AG08396 (cell line): ENCODE measurements at regions not wholly inside any gene's neighbourhood (a gene's known extent, or its start where the extent isn't known, plus 50 kb on each side); places are given as distances from the start of the nearest gene placed in this dataset.
"Not testable (repeated sequence)": the region's sequence is repeated elsewhere in the genome, so short reads cannot be mapped to it uniquely, and the experiment has no call there.

Source experiments
- DNase-seq: peaks from one replicate; pipeline ENCODE4 v3.0.0; 2012; ENCODE audit warnings: low spot score, mixed read lengths

DNA sequence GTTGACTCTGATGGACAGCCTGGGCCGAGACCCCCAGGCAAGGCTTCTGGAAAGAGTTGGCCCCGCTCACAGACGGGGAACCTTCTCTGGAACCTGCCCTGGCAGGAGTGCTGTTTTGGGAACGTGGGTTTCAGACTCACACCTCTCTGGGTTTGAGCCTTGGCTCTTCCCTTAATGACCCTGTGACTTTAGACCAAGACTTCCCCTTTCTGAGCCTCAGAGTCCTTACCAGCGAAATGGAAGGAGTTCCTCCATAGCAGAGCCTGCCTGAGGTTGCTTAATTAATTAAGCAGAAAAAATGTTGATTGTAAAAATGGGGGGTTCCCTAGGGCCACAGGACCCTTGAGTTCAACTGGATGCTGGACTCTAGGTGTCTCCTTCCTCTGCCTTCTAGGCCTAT is 408.2 kb downstream of the SEC14L1 start:
- DNase-seq, result no peak

DNA sequence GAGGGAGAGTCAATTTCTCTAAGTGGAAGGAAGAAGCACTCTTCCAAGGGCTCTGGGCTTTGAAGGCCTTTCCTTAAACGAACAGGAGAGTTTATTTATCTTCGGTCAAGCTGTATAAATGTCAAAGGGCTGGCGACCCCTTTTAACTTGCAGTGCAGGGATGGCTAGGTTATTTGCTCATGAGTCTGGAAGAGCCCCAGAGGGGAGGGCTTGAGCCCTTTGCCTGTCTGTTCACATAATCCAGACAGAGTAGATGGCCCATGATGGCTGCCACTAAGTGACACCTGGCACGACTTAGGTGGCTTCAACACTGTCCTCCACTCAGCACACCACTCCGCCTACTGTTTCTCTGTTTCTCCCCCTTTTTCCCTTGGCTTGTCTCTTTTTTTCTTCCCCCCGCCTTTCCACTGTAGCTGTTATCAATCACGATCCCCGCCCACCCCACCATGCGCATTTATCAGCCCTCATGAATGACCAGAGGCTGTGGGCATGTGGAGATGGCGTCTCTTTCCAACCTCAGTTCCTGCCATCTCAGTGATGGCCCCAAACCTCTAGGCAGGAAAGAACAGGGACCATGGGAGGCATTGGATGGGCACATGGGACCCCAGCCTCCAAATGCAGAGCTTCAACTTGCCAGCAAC is 408.7 kb upstream of the TNRC6C start:
- no peak for DNase-seq

DNA sequence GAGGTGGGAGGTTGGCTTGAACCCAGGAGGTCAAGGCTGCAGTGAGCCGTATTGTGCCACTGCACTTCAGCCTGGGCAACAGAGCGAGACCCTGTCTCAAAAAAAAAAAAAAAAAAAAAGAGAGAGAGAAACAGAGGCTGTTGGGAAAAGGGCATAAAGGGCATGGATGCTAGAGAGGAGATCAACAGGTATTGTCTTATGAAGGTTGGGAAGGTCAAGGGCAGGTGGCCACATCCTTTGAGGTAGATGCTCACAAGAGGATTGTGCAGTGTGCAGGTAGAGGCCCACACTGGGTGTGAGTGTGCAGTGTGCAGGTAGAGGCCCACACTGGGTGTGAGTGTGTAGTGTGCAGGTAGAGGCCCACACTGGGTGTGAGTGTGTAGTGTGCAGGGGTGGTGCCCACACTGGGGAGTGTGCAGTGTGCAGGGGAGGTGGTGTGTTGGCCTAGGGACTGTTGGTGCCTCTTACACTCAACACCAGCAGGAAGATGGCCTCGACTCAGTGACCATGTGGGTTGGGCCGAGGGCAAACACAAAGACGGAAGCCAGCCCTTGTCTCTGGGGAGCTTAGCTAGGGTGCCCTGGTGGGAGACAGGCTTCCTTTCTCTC is 404.9 kb upstream of the TNRC6C start:
- DNase-seq, result no peak

DNA sequence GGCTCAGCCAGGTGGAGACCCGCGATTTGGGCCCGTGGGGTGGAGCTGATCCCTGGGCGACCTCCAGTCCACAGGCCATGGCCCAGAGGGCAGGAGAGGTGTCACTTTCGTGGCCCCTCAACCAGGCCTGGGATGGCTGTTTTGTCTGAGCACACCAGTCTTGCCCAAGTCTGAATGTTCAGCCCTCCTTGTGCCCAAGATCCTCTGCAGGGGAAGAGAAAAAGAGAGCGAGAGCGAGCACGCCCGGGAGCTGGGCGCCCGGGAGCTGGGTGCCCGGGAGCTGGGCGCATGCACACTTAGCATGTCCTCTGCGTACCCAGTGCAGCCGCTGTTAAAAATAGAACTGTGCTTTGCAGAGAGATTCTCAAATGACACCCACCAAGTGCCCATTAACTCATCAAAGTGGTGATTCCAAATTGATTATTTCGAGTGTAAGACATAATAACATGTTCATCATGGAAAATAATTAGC is 403.3 kb upstream of the TNRC6C start:
- DNase-seq, result no peak

DNA sequence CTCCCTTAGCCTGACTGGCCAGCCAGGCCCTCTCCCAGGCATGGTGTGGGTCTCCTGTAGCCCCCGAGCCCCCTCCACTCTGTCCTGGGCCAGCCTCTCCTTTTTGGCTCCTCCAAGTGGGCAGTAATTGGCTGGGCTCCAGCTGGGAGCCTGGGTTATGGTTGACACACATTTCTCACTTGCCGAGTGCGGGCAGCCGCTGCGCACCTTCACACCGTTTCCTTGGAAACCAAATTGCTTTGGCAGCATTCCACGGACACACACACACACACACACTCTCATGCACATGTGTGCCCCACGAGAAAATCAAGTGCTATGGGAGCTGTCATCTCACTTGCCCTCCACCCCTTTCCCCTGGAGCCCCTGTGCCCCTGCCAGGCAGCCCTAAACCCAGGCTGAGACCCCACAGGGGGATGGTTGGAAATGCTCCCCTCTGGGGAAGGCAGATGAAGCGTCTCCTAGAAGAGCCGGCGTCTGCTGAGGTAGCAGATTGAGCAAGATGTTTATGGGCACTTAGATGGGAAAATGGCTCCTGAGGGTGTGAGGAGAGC is 402.7 kb upstream of the TNRC6C start:
- DNase-seq, result no peak

DNA sequence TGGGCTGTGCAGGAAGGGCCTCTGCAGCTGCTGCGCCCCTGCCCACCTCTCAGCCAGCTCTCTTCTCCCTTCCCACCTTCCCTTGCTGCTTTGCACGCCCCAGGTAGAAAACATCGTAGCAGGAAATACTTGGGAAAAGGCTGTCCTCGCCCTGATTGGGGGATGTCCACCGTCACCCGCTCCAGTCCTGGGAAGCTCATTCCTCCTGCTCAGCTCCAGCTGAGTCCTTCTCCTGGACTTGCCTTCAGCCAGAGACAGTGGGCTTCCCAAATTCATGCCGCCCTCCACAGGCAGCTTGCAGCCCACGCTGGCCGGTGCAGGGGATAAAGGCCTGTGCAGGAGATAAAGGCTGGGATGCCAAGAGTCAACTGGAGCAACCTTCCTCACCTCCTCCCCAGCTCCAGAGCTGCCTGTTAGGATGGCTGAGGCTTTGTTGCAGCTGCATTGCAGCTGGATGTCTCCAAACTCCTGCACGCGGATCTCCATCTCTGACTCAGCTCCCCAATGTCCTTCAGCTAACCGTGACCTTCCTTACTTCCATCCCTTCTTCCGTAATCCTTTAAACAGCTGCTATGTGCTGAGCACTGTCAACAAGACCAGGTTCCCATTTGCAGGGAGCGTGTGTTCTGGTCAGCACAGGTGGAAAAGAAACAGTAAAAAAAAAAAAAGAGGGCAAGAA is 402.0 kb upstream of the TNRC6C start:
- no peak for DNase-seq

DNA sequence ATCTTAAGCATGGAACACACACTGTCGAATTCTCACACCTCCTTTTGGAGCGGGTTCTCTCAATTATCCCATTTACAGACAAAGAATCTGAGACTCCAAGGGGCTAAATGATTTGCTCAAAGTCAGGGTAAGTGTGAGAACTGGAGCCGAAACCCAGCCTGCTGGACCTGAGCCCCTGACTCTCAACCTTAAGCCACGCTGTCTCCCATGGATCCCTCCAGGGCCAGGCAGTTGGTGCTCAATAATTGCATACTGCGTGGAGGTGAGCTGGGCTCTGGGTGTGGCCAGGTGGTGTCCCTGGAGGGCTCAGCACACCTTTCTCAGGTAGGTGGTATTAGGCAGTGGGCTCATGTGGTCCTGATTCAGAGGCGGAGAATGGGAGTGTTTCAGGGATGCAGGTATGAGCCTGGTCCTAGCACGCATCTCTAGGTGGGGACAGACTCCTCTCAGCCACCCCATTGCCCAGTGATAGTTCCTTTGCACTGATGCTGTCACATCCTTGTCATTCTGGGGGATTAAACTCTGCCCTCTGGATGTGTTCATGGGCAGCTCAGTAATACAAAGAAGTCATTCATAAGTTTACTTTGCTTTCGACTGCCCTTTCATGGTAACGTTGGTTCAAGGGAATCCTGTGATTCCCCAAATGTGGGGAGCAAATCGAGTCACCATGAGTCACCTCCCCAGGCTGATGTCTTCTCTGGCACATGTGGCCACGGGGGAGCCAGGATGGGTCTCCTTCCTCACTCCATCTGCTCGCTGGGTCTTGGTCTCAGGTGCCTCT is 399.5 kb upstream of the TNRC6C start:
- no peak for DNase-seq

DNA sequence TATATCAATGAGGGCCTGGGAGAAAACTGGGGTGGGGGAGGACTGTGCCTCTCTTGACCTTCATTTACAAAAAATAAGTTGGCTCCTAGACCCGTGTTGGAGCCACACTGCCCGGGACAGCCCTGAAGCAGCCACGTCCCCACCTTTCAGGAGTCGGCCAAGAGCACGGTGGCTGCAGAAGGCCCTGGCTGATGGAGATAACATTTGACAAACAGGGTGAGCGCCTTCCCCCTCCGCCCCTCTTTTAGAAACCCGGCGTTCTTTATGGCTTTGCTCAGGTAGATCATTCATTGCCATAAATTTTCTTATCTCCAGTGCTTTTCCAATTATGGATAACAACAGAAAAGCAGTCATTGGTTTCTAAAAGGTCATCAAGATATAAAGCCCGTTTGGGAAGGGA is 398.1 kb upstream of the TNRC6C start:
- DNase-seq, result no peak

DNA sequence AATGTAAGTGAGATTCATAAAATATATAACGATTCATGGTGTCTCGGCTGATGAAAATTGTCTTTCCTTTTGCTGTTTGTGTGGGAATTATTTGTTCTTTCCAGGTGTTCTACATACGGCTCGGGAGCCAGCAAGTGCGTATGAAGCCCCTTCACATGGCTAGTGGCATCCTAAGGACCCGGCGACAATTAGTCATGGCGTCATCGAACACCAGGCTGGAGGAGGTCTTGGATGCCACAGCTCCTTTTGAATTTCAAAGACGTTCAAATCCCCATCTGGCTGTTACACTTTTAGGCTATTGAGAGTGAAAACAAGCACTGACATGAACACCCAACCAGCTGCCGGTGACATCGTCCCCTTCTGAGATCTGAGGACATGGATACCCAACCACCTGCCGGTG is 397.7 kb upstream of the TNRC6C start:
- DNase-seq, result no peak

DNA sequence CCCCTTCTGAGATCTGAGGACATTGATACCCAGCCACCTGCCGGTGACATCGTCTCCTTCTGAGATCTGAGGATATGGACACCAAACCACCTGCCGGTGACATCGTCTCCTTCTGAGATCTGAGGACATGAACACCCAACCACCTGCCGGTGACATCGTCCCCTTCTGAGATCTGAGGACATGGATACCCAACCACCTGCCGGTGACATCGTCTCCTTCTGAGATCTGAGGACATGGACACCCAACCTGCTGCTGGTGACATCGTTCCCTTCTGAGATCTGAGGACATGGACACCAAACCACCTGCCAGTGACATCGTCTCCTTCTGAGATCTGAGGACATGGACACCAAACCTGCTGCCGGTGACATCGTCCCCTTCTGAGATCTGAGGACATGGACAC is 396.1 kb upstream of the TNRC6C start:
- DNase-seq, result not testable (repeated sequence)

DNA sequence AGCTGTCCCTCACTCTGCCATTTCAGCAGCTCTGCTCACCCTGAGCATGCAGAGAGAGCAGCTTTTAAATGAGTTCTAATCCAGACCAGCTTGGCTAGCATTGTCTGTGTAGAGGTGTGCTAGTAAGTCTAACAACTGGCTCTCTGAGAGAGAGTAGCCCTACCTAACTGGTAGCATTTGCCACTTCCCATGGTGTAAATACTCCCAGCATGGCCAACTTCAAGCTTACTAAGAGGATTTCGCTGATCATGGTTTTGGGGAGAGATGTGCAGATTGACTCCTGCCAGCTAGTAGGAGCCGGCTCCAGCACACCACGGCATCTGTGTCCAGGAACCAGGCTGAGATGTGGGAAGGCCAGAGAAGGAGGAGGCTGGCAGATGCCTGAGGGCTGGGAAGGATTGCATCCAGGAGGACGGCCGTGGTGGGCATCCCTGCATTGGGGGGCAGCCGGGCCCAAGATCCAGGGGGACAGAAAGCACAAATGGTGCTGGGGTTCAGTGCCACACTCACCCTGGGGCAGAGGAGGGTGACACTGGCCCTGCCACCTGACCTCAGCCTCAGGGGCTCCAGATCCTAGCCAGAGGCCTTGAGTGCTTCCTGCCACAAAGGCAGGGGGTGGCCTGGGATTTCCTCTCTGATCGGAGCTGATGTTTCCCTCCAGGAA is 394.9 kb upstream of the TNRC6C start:
- no peak for DNase-seq

DNA sequence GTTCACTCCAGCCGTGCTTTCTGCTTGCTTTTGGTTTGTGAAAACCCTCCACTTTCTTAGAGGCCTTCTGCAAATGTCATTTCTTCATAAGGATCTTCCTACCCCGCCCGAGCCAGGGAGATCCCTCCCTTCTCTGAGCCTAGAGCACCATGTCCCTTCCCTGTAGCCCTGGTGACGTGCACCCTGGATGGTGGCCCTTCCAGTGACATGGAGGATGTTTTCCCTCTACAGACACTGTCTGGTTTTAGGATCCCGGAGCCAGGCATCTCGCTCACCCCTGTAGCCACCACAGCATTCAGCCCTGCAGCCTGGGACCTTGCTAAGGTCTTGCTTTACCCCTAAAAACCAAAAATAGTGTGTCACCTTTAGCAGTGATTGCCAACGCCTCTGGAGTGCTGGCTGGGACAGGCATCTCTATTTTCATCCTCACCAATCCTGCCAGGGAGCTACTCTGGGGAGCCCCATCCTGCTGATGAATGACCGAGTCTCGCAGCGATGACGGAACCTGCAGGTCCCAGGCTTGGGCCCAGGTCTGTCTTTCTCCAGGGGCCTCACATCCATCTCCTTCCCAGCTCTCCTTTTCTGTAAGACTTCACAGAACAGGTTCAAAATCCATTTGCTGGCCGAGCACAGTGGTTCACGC is 394.1 kb upstream of the TNRC6C start:
- no peak for DNase-seq

DNA sequence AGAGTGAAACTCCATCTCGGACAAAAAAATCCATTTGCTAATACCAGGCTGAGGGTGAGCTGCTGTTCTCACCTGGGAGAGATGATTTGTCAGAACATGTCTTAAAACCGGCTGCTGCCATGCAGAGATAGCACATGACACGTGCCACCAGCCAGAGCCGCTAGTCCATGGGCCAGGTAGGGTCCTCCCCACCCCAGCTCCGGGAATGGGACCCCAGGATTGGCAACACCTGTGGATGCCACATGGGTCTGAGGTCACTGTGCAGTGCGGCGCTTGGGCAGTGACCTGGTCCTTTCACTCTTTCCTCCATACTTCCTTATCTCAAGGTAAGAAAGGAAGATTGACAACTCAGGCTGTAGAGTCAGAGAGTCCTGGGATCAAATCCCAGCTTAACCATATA is 393.3 kb upstream of the TNRC6C start:
- no peak for DNase-seq

DNA sequence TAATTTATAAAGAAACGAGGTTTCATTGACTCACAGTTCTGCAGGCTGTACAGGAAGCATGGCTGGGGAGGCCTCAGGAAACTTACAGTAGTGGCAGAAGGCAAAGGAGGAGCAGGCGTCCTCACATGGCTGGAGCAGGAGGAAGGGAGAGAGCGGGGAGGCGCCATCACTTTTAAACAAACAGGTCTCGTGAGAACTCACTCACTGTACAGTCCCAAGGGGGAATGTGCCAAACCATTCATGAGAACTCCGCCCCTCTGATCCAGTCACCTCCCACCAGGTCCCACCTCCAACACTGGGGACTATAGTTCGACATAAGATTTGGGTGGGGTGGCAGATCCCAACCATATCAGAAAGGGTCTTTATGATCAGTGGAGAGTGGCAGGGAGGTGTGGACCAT is 392.4 kb upstream of the TNRC6C start:
- DNase-seq, result no peak

DNA sequence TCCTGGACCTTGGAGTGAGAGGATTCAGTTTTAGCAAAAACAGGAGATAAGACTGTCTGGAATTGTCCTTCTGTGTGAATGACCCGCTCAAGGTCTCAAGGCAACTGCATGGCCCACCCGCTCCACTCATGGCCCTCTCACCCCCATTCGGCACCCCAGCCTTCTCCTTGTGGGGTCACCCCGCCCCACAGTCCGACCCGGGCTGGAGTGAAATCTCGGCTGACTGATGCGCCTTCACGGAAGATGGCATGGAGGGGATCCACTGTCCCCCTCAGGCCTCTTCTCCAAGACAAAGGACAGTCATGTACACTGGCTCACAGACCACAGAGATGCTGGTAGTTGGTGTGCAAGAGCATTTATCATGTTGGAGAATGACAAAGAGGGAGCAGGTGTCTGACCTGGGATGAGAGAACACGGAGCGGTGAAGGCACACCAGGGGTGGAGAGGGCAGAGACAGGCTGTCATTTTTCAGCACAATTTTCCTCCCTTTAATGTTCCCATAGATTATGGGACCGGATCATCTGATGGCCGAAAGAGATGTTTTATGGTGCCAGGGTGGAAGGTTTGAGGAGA is 391.9 kb upstream of the TNRC6C start:
- DNase-seq, result no peak

DNA sequence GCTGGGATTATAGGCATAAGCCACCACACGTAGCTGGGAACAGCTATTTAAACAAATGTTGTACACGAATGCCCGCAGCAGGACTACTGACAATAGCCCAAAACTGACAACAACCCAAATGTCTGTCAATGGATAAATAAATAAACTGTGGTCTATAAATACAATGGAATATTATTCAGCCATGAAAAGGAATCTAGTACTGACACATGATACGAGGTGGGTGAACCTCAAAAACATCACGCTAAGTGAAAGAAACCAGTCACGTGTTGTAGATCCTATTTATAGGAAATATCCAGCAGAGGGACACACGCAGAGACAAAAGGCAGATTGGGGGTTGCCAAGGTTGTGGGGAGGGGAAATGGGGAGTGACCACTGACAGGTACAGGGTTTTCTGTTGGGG is 390.0 kb upstream of the TNRC6C start:
- no peak for DNase-seq

DNA sequence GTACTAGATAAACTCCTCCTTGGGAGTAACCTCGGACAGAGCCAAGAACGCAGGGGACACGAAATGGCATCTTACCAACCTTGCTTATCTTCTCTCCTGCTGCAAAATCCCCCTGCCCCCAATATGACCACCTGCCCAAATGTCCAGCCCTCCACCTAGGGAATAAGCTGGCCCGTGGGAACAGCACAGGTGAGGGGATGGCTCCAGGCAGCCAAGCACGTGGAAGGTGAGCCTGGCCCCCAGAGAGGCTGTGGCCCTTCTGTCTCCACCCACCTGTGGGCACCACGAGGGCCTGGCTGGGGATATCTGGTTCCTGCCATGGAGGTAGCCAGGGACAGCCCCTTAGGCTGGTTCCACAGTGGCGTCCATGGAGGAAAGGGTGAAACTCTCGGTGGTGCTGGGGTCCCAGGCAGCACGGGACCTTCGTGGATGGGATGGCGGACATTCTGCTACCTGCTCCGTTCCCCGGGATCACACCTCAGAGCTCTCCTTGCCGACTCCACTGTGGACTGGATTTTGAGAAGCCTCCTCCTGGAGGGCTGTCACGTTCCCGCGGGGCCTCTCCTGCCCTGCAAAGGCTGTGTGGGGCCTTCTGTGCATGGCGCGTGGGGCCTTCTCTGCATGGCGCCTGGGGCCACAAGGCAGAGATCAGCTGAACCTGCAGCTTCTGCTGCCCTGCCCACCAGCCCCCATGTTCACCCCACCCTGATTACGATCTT is 388.5 kb upstream of the TNRC6C start:
- no peak for DNase-seq

DNA sequence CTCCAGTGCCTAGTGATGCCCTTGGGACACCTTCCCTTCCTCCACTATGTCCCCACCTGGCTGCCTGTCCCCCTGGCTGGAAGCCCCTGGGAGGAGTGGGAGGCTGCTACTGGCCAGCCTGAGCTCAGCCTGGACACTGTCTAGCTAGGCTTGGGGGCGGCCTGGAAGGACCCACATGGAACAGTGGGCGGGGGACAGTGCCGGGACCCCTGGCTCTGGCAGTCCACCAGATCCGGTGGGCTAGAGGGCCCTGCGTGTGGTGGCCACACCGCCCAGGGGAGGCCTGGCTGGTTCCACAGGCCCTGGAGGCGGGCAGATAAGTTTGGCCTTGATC is 388.0 kb upstream of the TNRC6C start:
- no peak for DNase-seq

DNA sequence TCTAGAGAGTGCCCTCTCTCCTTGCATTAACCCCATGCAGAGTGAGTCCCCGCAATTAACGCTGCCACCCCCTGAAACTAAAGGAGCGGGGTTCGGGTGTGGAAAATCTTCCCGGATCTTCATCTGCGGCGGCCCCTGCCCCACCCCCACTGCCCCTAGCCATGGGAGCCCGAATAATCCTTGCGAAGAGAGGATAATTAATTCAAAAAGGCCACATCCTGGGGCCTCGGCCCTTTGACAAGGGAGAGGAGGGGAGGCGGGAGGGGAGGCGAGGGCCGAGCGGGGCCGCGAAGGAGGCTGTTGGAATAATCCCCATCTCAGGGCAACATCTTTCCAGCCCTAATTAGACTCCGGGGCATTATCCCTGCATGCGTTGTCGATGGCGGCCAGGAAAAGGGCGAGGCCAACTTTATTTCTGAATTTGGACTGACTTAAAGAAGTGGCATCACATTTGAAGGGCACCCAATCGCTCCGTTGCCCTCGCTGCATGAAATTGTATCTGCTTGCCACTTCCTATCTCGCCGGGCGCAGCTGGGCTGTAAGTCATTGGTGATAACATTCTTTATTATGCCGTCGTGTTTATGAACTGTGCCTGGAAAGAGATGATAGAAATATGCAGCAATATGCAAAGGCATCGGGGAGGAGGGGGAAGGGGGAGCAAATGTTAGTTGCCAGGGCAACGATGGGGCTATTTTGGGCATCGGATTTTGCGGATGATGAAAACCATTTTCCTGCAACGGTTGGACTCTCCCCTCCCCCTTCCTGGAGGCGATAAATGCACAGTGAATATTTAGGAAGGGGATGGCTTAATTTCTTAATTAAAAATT is 387.1 kb upstream of the TNRC6C start:
- DNase-seq, result no peak
